GM19467 (cell line): ENCODE measurements at regions not wholly inside any gene's neighbourhood (a gene's known extent, or its start where the extent isn't known, plus 50 kb on each side); places are given as distances from the start of the nearest gene placed in this dataset.
"Not testable (repeated sequence)": the region's sequence is repeated elsewhere in the genome, so short reads cannot be mapped to it uniquely, and the experiment has no call there.

Source experiments
- ATAC-seq: cut with Tn5 transposase; IDR thresholded peaks from one replicate; pipeline ENCODE4 v1.9.1; 2021; ENCODE audit warnings: mild to moderate bottlenecking, moderate library complexity; ENCODE audit not compliant: unreplicated experiment

DNA sequence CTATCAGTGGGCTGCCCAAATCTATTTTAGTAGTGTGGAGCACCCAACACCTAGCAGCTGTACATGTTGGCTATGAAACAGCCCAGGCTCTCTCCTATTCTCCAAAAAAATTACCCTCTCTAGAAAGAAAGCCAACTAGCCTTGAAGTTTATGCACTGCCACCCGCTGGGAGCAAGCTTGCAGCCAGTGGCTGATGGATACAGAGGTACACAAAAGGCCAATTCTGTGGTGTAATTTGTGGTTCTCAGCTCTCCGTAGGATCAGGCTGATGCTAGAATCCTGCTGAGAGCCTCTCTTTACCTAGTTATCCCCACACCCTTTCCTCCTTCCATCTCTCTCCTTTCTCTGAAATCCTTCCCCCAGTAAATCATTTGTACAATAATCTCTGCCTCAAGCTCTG, 1120.7 kb downstream of the DIAPH3 start:
- no peak for ATAC-seq

DNA sequence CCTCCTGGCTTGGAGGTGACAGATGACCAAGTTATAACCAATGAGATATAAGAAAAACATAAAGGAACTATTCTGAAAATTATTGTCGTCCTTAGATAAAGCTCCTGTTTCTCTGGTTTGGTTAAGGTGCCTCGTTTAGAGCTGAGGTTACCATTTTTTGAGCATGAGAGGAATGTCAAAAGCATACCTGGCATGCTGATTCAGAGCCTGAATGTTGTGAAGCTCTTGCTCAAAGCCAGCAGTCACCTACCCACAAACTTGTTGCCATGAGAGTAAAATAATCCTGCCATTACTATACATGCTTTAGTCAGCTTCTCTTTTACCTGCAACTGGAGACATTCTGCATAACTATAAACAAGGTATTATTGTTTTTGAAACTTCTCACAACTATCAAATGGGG, 1116.2 kb downstream of the DIAPH3 start:
- no peak for ATAC-seq

DNA sequence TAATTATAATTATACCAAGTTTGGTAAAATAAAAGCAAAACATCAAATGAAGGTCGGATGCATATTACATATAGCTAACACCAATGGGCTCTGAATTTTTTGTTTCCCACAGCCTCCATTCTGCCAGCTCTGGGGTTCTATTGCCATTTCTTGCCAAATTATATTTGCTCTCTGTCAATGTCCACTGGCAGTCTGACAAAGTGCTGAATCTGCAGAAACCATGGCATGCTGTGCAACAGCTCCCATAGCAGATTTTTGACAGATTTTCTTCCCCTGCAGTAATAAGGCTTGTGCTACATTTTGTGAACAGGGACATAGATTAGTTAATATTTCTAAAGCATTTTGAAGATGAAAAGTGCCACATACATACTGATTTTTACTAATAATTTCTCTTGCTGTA, 1102.1 kb downstream of the DIAPH3 start:
- ATAC-seq: no peak

DNA sequence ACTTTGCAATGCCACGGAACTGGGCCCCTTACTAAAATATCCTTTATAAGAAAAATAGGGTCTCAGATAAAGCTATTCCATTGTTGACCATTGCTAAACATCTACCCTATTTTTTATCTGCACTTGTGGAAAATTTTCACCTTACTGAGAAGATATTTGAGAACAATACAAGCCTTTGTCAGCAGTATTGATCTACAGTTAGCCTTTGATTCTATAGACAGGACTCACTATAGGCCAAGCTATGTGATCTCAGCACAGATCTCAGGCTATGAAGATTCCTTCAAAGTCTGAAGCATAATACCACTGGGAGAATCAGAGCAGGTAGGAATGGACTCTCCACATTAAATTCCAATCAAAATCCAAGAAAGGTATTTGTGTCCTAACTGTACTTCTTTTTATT, 1099.7 kb downstream of the DIAPH3 start:
- no peak for ATAC-seq

DNA sequence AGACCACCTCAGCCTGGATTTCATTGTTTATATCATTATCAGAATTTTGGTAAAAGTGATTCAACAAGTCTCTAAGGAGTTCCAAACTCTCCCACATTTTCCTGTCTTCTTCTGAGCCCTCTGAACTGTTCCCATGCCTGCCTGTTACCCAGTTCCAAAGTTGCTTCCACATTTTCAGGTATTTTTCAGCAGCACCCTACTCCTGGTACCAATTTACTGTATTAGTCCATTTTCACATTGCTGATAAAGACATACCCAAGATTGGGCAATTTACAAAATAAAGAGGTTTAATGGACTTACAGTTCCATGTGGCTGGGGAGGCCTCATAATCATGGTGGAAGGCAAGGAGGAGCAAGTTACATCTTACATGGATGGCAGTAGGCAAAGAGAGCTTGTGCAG, 1087.3 kb downstream of the DIAPH3 start:
- not testable (repeated sequence) for ATAC-seq

DNA sequence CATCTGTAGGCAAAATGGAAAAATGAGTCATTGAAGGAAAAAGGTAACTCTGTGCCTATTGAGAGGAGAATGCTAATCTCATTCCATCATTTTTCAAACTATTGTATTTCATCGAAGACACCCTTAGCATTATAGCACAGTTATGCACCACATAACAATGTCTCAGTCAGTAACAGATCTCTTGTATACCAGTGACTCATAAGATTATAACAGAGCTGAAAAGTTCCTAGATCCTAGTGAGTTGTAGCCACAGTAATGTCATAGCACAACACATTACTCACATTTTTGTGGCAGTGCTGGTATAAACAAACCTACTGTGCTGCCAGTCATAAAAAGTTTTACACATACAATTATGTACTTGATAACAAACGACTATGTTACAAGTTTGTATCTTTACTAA, 1077.6 kb downstream of the DIAPH3 start:
- no peak for ATAC-seq

DNA sequence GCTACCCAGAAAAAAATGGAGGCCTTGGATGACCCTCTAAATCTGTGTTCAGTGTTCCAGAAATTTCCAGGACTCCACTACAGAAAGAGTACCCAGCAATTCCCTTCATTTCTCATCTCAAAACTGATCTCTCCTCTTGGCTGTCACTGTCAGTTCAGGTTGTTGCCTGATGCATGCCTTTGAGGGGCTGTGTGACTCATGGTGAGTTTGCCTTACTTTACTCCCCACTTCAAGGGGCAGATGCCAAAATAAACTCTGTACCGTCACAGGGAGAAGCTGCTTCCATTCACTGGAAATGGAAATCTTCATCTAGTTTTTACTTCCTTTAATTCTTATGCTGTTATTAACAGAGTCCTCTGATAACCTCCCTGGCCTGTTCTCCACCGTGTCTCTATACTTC, 1075.0 kb downstream of the DIAPH3 start:
- no peak for ATAC-seq

- no peak for ATAC-seq
Observed at GRCh38 chr13:59094181-59094580, 1069.5 kb downstream of the DIAPH3 start.

- no peak for ATAC-seq
Observed at GRCh38 chr13:59099182-59099974, 1064.3 kb downstream of the DIAPH3 start.

DNA sequence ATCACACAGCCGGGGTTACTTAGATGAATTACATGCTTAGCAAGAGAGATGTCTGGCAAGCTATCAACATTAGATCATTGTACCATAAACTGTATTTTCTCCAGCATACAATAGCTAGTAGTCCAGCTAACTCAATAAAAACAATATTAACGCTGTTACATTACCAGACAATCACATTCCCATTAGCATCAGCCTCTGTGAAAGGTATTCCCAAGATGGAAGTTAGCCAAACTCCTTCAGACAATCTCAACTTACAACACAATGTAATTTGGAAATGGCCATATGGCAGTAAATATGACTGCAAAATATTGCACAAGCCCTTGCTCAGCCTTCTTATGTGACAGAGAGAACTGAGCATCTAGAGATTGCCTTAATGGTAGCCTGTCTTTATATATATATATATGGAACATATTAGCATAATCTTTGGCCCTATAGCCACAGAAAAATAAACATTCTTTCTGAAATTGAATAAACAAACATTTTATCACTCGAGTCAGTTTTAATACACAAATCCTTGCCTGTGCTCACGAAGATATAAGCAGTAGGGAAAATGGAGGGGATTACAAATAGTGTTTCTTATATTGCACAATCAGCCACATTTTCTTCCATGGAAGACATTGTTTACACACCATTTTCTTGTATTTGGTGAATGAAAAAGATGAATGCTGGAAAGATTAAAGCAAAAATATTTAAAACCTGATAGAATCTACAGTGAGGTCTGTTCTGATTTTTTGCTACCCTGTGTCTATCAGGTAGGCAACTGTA, 1060.5 kb downstream of the DIAPH3 start:
- no peak for ATAC-seq

DNA sequence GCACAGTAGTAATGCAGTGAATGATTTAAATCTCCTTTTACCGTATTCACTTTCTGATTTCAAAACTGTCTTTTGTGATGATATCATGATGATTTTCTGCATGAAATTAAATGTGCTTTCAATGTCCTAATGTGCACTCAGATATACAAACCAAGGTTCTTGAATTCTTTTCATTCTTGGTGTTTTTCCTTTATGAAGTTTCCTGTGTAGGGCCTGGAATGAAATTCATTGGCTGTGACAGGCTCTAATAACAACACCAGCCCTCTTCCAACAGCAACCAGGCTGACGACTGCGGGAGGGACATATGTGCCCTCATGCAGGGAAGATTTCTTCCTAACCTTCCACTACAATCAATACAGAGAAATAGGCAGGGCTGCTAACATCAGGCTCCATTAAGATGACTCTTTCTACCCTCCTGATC, 1052.0 kb downstream of the DIAPH3 start:
- ATAC-seq: no peak

DNA sequence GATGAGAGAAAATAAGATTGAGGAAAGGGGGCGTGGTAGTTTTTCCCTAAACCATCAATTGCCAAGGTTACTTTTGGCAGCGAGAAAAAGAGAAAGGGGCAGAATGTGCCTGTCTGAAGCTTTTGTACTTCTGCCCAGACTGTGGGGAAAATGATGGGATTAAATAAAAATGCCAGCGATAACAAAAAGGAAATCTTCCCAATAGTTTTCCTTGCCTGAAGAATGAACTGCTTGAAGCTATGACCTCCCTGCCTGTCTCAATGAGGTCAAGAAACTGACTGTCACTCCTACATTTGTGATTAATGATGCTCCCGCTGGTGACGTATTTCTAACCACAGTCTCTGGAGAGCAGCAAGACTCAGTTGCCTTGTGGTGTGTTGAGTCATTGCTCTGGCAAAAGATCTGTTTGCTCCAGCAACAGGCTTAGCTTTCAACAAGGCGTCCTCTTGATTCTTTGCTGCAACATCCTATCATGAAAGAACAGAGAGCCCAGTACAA, 1051.5 kb downstream of the DIAPH3 start:
- no peak for ATAC-seq

DNA sequence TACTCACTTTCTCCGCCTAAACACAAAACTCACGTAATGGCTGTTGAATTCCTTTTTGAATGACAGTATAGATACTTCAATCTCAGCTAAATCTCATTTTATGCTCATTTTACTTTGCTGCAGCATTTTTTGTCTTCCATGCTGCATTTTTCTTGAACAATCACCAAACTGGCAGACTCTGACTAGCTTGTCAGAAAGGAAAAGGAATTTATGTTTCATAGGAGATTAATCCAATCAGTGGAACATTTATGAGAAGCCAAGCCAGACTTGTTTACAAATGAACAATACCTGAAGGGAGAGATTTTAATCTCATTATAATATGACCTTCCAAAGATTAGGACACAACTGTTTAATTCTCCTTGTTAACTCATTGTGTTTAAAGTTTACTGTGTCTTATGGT, 1044.3 kb downstream of the DIAPH3 start:
- no peak for ATAC-seq

DNA sequence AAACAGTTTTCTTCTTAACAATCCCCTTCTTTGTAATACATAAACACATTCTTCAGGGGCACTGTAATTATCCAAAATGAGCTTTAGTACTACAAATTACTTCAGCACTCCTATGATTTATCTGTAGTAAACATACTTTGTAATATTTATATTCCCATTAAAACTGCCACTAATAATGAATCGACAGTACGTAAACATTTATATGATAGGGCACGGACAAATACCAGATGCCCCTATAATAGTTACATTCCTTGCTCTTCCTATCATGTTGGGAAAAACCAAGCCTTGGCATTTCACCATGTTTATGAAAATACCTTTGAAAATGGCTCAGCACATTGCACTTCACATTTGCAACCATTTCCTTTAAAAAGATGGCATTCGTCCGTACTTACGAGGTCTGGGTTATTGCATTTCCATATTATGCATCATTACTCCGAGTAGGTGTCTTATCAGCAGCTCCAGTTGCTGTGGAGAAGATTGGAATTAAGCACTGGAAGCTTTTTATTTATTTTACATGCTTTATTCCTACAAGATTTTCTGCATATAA, 1043.4 kb downstream of the DIAPH3 start:
- no peak for ATAC-seq

DNA sequence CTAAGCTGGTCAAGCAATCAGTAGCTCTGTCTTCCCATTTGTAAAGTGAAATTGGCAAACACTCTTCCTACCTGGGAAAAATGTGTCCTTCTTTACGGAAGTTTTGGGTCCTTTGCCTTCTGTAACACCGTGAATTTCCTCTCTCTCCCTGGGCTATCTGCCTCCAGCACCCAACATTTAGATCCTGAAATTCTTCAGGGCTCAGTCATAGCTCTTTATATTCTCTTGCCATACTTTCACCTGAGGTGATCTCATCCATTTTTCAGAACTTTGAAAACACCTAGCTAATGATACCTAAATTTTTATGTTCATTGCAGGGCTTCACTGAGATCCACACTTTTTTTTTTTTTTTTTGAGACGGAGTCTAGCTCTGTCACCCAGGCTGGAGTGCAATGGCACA, 1042.2 kb downstream of the DIAPH3 start:
- no peak for ATAC-seq

DNA sequence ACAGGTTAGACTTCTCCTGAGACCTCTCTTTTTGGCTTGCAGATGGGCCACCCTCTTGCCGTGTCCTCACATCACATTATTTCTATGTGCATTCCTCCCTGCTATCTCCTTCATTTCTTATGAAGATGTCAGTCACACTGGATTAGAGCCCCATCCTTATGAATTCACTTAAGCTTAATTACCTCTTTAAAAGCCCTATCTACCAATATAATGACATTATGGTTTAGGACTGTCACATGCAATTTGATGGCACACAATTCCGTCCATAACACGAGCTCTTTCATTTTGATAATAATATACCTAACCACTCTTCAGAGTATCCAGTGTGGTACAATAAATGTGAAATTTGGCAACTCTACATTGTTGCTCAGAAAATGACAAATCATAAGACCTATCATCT, 1037.3 kb downstream of the DIAPH3 start:
- no peak for ATAC-seq

DNA sequence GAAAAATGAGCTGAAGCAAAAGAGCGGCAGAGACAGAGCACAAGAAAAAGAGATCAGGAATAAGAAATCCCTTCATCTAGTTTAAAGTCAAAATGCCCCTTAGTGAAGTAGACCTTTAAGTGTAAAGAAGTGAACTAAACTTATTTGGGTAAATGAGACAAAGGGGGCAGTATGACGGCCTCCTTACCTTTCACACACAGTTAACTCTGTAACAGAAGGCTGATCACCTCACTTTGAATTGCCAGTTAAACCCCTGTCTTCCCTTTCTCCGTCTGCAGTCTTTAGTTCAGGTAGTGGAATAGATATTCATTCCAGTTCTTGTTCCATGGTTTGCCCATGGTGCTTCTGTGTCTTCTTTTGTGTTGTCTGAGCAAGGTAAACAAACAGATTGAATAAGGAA, 1029.8 kb downstream of the DIAPH3 start:
- ATAC-seq: no peak

DNA sequence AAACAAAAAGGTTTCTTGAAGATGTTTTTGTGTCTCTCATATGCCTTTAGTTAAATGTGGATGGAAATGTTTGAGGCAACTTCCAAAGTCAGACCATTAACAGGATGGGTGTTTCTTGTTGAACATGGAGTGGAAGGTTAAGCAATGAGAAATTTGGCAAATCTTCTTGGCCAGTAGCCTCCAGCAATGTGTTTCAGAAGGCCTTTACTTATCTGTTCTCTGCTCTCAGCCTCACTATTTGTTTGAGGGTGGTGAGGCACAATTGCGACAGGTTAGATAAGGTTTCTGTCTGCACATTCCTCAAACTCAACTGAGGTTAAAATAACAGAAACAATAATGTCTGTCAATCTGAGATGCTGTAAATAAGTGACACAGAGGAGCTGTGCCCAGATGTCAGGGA, 1019.0 kb downstream of the DIAPH3 start:
- no peak for ATAC-seq

DNA sequence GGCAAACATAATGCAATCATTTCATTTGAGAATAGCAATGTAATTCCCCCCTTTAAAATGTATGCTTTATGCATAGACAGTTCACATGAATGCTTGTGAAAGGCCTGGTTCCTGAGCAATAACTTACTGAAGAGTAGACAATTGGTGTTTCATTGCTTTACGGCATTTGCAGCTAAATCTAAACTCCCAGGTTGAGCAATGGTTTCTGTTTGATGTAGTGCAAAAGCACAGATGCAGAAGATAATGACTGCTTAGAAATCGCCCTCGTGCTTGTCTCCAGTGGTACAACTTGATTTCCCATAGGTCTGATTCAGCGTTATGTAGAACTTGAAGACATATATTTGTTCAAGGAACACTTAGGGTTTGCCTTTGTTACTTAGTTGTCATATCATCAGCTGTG, 1018.3 kb downstream of the DIAPH3 start:
- no peak for ATAC-seq

DNA sequence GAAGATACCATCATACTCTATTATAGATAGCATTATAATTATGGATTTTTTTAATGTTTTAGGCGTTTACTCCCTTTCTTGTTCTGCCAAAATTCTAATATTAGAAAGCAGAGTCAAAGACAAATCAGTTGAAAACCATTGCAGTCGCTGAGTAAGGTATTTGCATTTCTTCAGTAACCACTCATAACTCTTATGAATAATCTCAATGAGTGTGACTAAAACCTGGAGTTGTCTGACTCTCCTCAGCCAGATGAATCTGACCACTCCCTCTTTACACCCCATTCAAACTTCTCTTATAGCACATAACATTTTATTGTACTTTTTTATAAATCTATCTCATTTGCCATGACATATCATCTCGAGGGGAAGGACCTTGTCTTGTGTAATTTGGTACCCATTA, 1006.5 kb downstream of the DIAPH3 start:
- ATAC-seq: no peak

DNA sequence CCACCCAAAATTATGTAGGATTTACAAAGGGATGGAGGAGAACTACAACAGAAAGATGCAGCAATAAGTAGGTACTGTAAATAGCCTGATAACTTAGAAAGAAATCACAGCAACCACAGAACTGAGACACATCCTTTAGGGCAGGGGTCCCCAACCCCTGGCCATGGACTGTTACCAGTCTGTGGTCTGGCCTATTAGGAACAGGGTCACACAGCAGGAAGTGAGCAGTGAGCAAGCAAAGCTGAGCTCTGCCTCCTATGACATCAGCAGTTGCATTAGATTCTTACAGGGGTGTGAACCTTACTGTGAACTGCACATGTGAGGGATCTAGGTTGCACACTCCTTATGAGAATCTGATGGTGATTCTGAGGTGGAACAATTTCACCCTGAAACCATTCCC, 997.6 kb downstream of the DIAPH3 start:
- no peak for ATAC-seq

DNA sequence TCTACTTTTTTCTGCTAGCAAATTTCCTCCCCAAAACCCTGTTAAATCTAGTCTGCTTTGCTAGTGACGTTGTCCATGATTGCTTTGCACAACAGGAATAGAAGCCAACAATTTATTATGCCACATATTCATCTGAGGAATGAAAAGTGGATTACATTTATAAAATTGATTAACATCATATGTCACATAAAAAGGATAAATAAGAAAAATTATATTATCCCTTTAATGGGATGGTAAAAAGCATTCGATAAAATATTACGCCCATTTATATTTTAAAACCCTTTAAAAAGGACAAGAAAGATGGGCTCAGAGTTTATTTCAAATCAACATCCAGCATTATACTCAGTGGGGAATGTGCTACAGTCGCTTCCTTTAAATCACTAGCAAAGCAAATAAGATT, 991.7 kb downstream of the DIAPH3 start:
- ATAC-seq: no peak
